EL (cell line): ENCODE measurements at regions not wholly inside any gene's neighbourhood (a gene's known extent, or its start where the extent isn't known, plus 50 kb on each side); places are given as distances from the start of the nearest gene placed in this dataset.

ENCODE experiments used
- DNase-seq: peaks from one replicate; pipeline ENCODE4 v3.0.0-alpha.2; 2016

GRCh38 chr2:228649447-228649846, 468.0 kb upstream of the SPHKAP start:
- DNase-seq: no peak

- no peak for DNase-seq
Measured at GRCh38 chr2:228648541-228648940, 467.1 kb upstream of the SPHKAP start.

- peak; percentile 60 for DNase-seq
Measured at GRCh38 chr2:228646061-228646460, 464.6 kb upstream of the SPHKAP start.

- DNase-seq: no peak
Measured at GRCh38 chr2:228644199-228644598, 462.7 kb upstream of the SPHKAP start.

- DNase-seq: no peak
Measured at GRCh38 chr2:228642861-228643260, 461.4 kb upstream of the SPHKAP start.

GRCh38 chr2:228630786-228631185, 449.3 kb upstream of the SPHKAP start:
- no peak for DNase-seq

- DNase-seq: peak; percentile 56
Measured at GRCh38 chr2:228629251-228629650, 447.8 kb upstream of the SPHKAP start.

- peak; percentile 47 for DNase-seq
Measured at GRCh38 chr2:228628682-228629081, 447.2 kb upstream of the SPHKAP start.

GRCh38 chr2:228627510-228627909, 446.0 kb upstream of the SPHKAP start:
- no peak for DNase-seq

GRCh38 chr2:228625481-228625880, 444.0 kb upstream of the SPHKAP start:
- no peak for DNase-seq

GRCh38 chr2:228624733-228625132, 443.2 kb upstream of the SPHKAP start:
- no peak for DNase-seq

GRCh38 chr2:228615496-228615895, 434.0 kb upstream of the SPHKAP start:
- no peak for DNase-seq

GRCh38 chr2:228614741-228615140, 433.3 kb upstream of the SPHKAP start:
- DNase-seq: no peak

- peak; percentile 94 for DNase-seq
Measured at GRCh38 chr2:228613133-228613850, 431.8 kb upstream of the SPHKAP start.

- DNase-seq: no peak
Measured at GRCh38 chr2:228611171-228611570, 429.7 kb upstream of the SPHKAP start.

GRCh38 chr2:228602288-228602687, 420.8 kb upstream of the SPHKAP start:
- DNase-seq: peak; percentile 56

GRCh38 chr2:228600265-228600664, 418.8 kb upstream of the SPHKAP start:
- peak; percentile 83 for DNase-seq

- DNase-seq: no peak
Measured at GRCh38 chr2:228599781-228600180, 418.3 kb upstream of the SPHKAP start.

GRCh38 chr2:228599297-228599696, 417.8 kb upstream of the SPHKAP start:
- DNase-seq: no peak

GRCh38 chr2:228597032-228597431, 415.5 kb upstream of the SPHKAP start:
- DNase-seq: no peak

- no peak for DNase-seq
Measured at GRCh38 chr2:228594012-228594411, 412.5 kb upstream of the SPHKAP start.

- no peak for DNase-seq
Measured at GRCh38 chr2:228592925-228593324, 411.4 kb upstream of the SPHKAP start.

- DNase-seq: no peak
Measured at GRCh38 chr2:228590681-228591080, 409.2 kb upstream of the SPHKAP start.

GRCh38 chr2:228589115-228589514, 407.6 kb upstream of the SPHKAP start:
- no peak for DNase-seq

- no peak for DNase-seq
Measured at GRCh38 chr2:228581731-228582130, 400.2 kb upstream of the SPHKAP start.
